GM12873 (cell line): ENCODE measurements at regions not wholly inside any gene's neighbourhood (a gene's known extent, or its start where the extent isn't known, plus 50 kb on each side); places are given as distances from the start of the nearest gene placed in this dataset.

Source experiments
- TF ChIP-seq, protein P1 (sequence below): IDR thresholded peaks from 2 replicates; pipeline ENCODE4 v1.5.1; 2012; ENCODE audit warnings: low read depth, mild to moderate bottlenecking, moderate library complexity, low read length, control low read depth; ENCODE audit not compliant: insufficient read depth; ENCODE audit errors: missing control alignments

DNA sequence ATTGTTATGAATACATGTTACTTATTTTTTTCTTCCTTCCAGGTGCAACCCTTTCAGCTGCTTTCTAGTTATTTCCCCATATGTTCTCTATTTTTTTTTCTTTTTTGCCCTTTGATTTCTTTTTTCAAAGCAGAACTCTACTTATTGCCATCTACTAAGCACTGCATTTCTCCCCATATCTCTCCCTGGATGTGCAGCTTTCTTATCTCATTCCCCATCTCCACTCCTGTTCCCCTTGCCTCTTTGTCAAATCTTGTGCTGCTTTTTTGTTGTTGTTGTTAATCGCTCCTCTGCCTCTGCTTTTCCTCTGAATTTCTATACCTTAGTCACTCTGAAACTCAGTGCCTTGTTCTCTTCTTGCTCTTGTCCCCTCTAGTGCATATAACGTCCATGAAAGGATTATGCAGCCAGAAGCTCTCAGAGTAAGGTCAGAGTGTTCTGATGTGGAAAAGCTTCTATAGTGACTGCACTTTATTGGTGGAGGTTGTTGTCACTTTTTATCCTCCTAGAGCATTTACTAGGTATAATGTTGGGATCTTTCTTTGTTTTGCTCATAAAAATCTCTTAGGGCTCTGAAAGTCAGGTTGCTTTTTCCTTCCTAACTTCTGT lies 51.1 kb upstream of the JADE1 start:
- TF ChIP-seq, protein P1, sequence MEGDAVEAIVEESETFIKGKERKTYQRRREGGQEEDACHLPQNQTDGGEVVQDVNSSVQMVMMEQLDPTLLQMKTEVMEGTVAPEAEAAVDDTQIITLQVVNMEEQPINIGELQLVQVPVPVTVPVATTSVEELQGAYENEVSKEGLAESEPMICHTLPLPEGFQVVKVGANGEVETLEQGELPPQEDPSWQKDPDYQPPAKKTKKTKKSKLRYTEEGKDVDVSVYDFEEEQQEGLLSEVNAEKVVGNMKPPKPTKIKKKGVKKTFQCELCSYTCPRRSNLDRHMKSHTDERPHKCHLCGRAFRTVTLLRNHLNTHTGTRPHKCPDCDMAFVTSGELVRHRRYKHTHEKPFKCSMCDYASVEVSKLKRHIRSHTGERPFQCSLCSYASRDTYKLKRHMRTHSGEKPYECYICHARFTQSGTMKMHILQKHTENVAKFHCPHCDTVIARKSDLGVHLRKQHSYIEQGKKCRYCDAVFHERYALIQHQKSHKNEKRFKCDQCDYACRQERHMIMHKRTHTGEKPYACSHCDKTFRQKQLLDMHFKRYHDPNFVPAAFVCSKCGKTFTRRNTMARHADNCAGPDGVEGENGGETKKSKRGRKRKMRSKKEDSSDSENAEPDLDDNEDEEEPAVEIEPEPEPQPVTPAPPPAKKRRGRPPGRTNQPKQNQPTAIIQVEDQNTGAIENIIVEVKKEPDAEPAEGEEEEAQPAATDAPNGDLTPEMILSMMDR, result no peak

DNA sequence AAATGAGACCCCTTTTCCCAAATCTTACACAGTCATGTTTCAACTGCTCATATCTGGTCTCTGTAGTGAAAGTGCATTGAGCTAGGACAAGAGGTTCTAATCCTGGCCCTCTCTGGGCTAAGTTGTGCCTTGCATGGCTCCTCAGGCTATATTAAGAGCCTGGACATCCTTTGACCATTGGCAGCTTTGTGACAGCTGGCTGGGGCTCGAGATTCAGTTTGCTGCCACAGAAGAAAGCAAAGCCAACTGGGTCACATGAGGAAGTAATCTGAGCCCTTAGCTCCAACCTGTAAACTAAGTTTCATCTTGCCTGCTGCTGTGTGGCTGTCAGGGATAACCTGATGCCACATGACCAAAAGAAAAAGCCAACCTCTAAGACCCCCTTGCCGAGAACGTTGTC lies 51.8 kb upstream of the JADE1 start:
- TF ChIP-seq, protein P1, result no peak

DNA sequence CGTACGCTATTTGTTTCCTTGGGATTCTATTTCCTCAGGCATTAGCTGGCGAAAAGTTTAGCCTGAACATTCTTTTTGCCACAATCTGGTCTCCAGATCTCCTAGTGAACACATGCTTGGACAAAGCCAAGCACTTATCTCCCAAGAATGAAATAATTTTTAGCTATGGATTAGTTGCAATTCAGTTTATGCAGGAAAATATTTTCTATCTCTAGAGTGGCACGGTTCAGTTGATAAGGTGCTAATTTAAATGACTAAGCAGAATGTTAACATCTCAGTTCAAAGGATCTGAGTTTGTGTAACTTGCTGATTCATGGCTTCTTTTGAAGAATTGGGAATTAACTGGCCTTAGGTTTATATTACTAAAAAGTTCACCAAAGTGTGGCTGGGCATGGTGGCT lies 58.1 kb upstream of the JADE1 start:
- TF ChIP-seq, protein P1, result no peak

DNA sequence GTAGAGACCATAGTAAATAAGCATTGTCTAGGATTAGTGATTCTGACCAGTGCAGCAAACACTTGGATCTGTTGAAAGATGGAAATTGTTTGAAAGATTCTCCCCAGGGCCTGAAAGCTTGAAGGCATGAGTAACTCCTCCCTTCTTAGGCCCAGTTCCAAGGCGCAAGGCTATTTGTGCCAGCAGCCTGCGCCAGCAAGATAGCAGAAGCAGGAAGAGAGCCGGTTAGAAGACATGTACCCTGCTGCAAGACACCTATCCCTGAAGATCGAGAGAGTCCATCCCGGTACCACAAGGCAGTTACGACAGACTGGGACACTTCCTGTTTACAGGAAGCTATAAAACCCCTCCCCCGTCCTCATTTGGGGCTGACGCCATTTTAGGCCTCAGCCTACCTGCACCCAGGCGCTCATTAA lies 72.4 kb upstream of the JADE1 start:
- TF ChIP-seq, protein P1, result no peak

DNA sequence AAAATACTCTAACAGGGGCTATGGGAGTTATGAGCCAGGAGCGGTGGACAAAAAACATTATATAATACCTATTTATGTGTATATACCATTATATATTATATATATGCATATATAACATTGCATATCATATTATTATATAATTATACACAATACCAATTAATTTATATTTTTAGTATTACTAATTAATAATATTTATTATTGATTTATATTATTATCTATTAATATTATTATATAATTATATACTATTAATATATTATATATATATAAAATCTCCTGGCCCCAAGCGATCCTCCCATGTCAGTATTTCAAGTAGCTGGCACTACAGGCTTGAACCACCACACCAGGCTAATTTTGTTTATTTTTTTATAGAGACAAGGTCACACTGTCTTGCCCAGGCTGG lies 73.8 kb upstream of the JADE1 start:
- TF ChIP-seq, protein P1, result no peak

DNA sequence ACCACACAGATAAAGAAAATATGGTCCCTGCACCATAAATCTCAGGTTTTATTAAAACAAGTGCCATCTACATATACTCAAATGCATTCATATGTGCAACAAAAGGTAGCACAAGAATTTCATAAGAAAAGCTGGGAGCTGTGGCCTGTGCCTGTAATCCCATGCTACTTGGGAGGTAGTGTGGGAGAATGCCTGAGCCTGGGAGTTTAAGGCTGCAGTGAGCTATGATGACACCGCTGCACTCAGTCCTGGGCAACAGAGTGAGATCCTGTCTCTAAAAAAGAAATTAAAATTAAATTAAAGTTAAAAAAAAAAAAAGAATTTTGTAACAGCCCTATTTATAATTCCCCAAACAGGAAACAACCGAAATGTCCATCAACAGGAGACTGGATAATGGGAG lies 81.3 kb upstream of the JADE1 start:
- TF ChIP-seq, protein P1, result no peak

DNA sequence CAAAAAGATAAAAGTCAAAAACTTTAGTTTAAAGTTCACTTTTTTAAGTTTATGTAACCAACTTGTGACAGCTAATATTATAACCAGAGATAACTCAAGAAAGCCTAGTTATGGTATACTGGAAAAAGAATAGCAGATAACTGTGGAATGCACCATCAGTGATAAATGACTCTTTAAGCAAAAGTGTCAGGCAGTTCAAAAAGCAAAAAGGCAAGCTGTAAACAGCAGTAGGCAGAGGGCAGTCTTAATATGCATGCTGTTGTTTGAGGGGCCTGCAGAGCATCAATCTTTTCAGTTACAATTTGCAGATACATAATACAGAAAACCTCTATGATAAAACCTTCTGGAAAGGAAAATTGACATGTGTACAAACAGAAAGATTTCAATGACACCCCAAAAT lies 81.8 kb upstream of the JADE1 start:
- TF ChIP-seq, protein P1, result no peak
